Endothelial cell of umbilical vein (primary cell): ENCODE measurements at regions not wholly inside any gene's neighbourhood (a gene's known extent, or its start where the extent isn't known, plus 50 kb on each side); places are given as distances from the start of the nearest gene placed in this dataset.

Experiments
- BruUV-seq: library from RNA; stranded (reverse); fragments of 400-500 nt; replicated peaks from 2 replicates; lab custom pipeline; 2021; lab: Mats Ljungman, UMichigan
- CTCF ChIA-PET: fragments of 300-600, 350-600 bp; sonication (Branson Sonifier 250); formaldehyde crosslinking; loops from one replicate; lab custom pipeline; 2021; ENCODE audit warnings: antibody characterized with exemption, inconsistent platforms; lab: Charles Lee
- POLR2A ChIA-PET: fragments of 300-600, 350-600 bp; sonication (Branson Sonifier 250); formaldehyde crosslinking; loops from one replicate; lab custom pipeline; 2021; ENCODE audit warnings: antibody characterized with exemption, inconsistent platforms; lab: Charles Lee
- DNase-seq: peaks from one replicate; pipeline ENCODE4 v3.0.0-alpha.2; 2011; ENCODE audit warnings: low read depth, low spot score
- FAIRE-seq: peaks from 2 replicates; lab custom pipeline; 2011; peaks lifted over from hg19 to GRCh38; lab: Jason Lieb, UNC
- H2AFZ ChIP-seq: 2 replicates; pipeline ENCODE4 v1.6.0; 2012; ENCODE audit warnings: low read depth, low read length, control low read depth, inconsistent platforms
- H3K27ac ChIP-seq: 2 replicates; pipeline ENCODE4 v1.5.1; 2011; ENCODE audit warnings: low read depth, mild to moderate bottlenecking, control low read depth, low read length, moderate library complexity; ENCODE audit not compliant: insufficient read depth
- H3K27me3 ChIP-seq, 2 experiments: 2 replicates each; pipeline versions ENCODE4 v1.6.0 to v1.6.1; 2011; ENCODE audit warnings: low read length in 2 of 2, mixed read lengths in 1 of 2; ENCODE audit not compliant: control insufficient read depth in 2 of 2, insufficient read depth in 2 of 2
- H3K36me3 ChIP-seq, 2 experiments: 2 replicates in 1 of 2; 3 replicates in 1 of 2; pipeline ENCODE4 v1.5.1; 2011; ENCODE audit warnings: low read length in 2 of 2, mild to moderate bottlenecking in 1 of 2, moderate library complexity in 1 of 2; ENCODE audit not compliant: control insufficient read depth in 2 of 2, insufficient read depth in 2 of 2; ENCODE audit errors: extremely low read depth in 1 of 2
- H3K4me1 ChIP-seq: 3 replicates; pipeline ENCODE4 v1.5.1; 2011; ENCODE audit warnings: mild to moderate bottlenecking, low read length; ENCODE audit not compliant: control insufficient read depth, insufficient read depth; ENCODE audit errors: extremely low read depth
- H3K4me2 ChIP-seq: 2 replicates; pipeline ENCODE4 v1.6.1; 2011; ENCODE audit warnings: low read length, control low read depth, mixed read lengths; ENCODE audit not compliant: insufficient read depth
- H3K4me3 ChIP-seq, 3 experiments: fragments of 200-600 bp in 1 of 3; sonication (generic), shearing (Covaris generic) in 1 of 3; replicated peaks in 1 of 3; 2 replicates each; pipeline ENCODE4 v1.5.1; 2011 to 2016; ENCODE audit warnings: control low read depth in 3 of 3, low read length in 3 of 3, mild to moderate bottlenecking in 2 of 3, inconsistent platforms in 1 of 3, low read depth in 1 of 3, moderate library complexity in 1 of 3; ENCODE audit not compliant: insufficient read depth in 1 of 3
- H3K79me2 ChIP-seq: 2 replicates; pipeline ENCODE4 v1.6.0; 2012; ENCODE audit warnings: low read length, inconsistent platforms; ENCODE audit not compliant: control insufficient read depth, insufficient read depth
- H3K9ac ChIP-seq: replicated peaks from 2 replicates; pipeline ENCODE3; 2011; ENCODE audit warnings: low read length, control low read depth; ENCODE audit not compliant: insufficient read depth; ENCODE audit errors: extremely low read depth
- H3K9me1 ChIP-seq: replicated peaks from 3 replicates; pipeline ENCODE4 v1.6.0; 2011; ENCODE audit warnings: mild to moderate bottlenecking, low read length; ENCODE audit not compliant: control insufficient read depth, insufficient read depth; ENCODE audit errors: extremely low read depth
- H3K9me3 ChIP-seq: replicated peaks from 2 replicates; pipeline ENCODE4 v1.5.1; 2012; ENCODE audit warnings: low read length, inconsistent platforms; ENCODE audit not compliant: control insufficient read depth, insufficient read depth
- H4K20me1 ChIP-seq: replicated peaks from 2 replicates; pipeline ENCODE3; 2011; ENCODE audit warnings: mild to moderate bottlenecking, low read length; ENCODE audit not compliant: control insufficient read depth, insufficient read depth; ENCODE audit errors: extremely low read depth
- EZH2 ChIP-seq: IDR thresholded peaks from 2 replicates; pipeline ENCODE4 v1.6.1; 2012; ENCODE audit warnings: borderline replicate concordance, low read depth, mild to moderate bottlenecking, moderate library complexity, low read length, inconsistent platforms; ENCODE audit not compliant: severe bottlenecking
- FOS ChIP-seq: IDR thresholded peaks from 2 replicates; pipeline ENCODE4 v1.6.1; 2011; ENCODE audit warnings: mild to moderate bottlenecking, low read length, moderate library complexity, borderline replicate concordance; ENCODE audit not compliant: insufficient read depth
- GATA2 ChIP-seq: IDR thresholded peaks from 2 replicates; pipeline ENCODE4 v1.7.0; 2011; ENCODE audit warnings: low read depth, mild to moderate bottlenecking, moderate library complexity, mixed read lengths, low read length; ENCODE audit not compliant: insufficient read length, insufficient read depth
- JUN ChIP-seq: IDR thresholded peaks from 2 replicates; pipeline ENCODE4 v1.6.1; 2011; ENCODE audit warnings: borderline replicate concordance, low read depth; ENCODE audit not compliant: insufficient read length, insufficient read depth
- MYC ChIP-seq: IDR thresholded peaks from one replicate; pipeline ENCODE4 v1.6.1; 2011; ENCODE audit warnings: mild to moderate bottlenecking, low read depth, low read length
- POLR2A ChIP-seq: IDR thresholded peaks from 2 replicates; pipeline ENCODE4 v1.6.1; 2012; ENCODE audit warnings: low read depth, mild to moderate bottlenecking, control low read depth, low read length
- POLR2AphosphoS5 ChIP-seq: IDR thresholded peaks from 2 replicates; pipeline ENCODE4 v1.6.1; 2012; ENCODE audit warnings: low read depth, mild to moderate bottlenecking, control low read depth, low read length, moderate library complexity; ENCODE audit not compliant: insufficient read depth
- dilution Hi-C: fragments of 300-500 bp; cut with MboI; formaldehyde crosslinking; loops from one replicate; pipeline ENCODE4 v1.15.0; 2019; ENCODE audit warnings: low sequenced_read_pairs; ENCODE audit not compliant: extremely low pct_ligation_motif_present
- intact Hi-C: fragments of 100-400 bp; cut with micrococcal nuclease; formaldehyde crosslinking; loops from one replicate; pipeline ENCODE4 v1.10.0; 2022
- TF ChIP-seq, protein P1 (sequence below), 2 donors: IDR thresholded peaks; 1 replicate in 1 of 2; 2 replicates in 1 of 2; pipeline ENCODE4 v1.5.1; 2011; ENCODE audit warnings: low read length in 2 of 2, mild to moderate bottlenecking in 2 of 2, moderate library complexity in 2 of 2, control low read depth in 1 of 2, inconsistent platforms in 1 of 2, low read depth in 1 of 2; ENCODE audit not compliant: insufficient read depth in 1 of 2; ENCODE audit errors: extremely low read depth in 1 of 2
- TF ChIP-seq, protein P2 (sequence below): IDR thresholded peaks from 2 replicates; pipeline ENCODE4 v1.6.1; 2011; ENCODE audit not compliant: insufficient read depth, insufficient read length

DNA sequence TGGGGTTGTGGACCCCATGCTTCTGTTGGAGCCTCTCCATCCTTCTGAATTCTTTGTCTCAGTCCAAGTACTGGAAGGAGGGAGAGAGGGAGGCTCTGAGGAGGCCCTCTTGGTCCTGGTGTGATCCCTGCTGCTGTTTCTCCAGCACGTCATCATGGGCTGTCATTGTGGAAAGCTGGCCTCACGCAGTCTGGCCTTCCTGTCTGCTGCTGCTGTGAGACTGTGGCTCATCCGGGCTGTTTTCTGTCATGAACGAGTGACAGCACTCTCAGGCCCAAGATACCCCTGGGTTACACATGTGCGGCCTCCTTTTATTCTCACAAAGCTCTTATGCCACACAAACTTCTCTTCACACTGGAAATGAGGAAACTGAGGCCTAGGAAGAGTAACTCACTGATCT, 499.3 kb downstream of the CCDC171 start:
- ChIA-PET POLR2A (no interaction called here), CTCF (interaction anchor here (2.2 kb wide), 1 partner anchor 13 kb away, joined by 7 read pairs; no protein-coding TSS in a partner anchor)
- Histone ChIP-seq H3K36me3 (no peaks in the 10 kb centered on the region), H4K20me1 (no peaks in the 10 kb centered on the region), H3K4me3 (no peak overlapping the region), H3K4me1 (peaks cover 2% of the 10 kb centered on the region), H2AFZ (no peak overlapping the region), H3K27ac (no peak overlapping the region), H3K9me3 (no peaks in the 10 kb centered on the region), H3K9me1 (no peaks in the 10 kb centered on the region), H3K4me2 (no peak overlapping the region), H3K27me3 (no peaks in the 10 kb centered on the region), H3K9ac (no peak overlapping the region), H3K79me2 (no peaks in the 10 kb centered on the region)
- BruUV-seq: no TSS peak
- DNase-seq (no peak), FAIRE-seq (no peak)
- TF ChIP-seq GATA2 (no peak), POLR2A (no peak), EZH2 (no peak), JUN (no peak)
- intact Hi-C loops: no loop called here
- dilution Hi-C loops: no loop called here

DNA sequence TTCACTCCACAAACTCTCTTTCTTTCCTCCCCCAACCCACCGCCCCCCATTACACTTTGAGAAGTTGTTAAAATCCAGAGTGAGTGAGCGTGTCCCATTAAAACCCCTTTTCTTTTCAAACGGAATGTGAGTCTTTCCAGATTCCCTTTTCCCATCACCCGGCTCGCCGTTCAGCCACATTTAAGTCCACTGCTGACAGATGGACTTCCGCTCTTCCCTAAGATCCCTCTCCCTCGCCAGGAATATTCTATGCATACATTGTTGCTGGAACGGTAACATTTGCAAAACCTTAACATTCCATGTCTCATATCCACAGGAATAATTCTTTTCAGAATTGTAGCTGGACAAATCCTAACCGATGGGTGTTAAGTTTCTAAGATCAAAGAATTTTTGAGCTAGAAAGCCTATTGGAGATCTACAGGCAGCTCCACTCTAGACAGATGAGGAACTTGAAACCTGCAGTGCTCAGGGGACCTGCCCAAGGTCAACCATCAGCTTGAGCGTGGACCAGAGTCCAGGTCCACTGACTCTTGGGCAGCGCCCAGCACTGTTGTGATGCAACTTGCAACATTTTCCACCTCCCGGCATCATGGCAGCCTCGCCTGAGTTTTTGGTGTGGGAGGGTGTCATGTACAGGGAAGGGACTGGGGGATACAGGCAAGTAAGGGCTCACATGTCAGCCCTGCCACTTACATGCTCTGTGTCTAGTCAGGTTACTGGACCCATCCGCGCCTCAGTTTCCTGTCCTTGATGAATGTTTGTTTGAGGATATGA, 500.1 kb downstream of the CCDC171 start:
- ChIA-PET CTCF (interaction anchor here (1.1 to 2.2 kb wide), 2 partner anchors 13 kb away, joined by 4 to 7 read pairs; no protein-coding TSS in a partner anchor), POLR2A (no interaction called here)
- H3K4me3 ChIP-seq: no peak overlapping the region
- no TSS peak for BruUV-seq
- H3K36me3 ChIP-seq: no peaks in the 10 kb centered on the region
- no peaks in the 10 kb centered on the region for H4K20me1 ChIP-seq
- dilution Hi-C loops: no loop called here
- no peak overlapping the region for H3K27ac ChIP-seq
- H3K79me2 ChIP-seq: no peaks in the 10 kb centered on the region
- H3K9me1 ChIP-seq: no peaks in the 10 kb centered on the region
- peaks cover 7% of the 10 kb centered on the region for H3K4me1 ChIP-seq
- FAIRE-seq (no peak), DNase-seq (no peak)
- H2AFZ ChIP-seq: no peak overlapping the region
- no peaks in the 10 kb centered on the region for H3K27me3 ChIP-seq
- no peak overlapping the region for H3K4me2 ChIP-seq
- H3K9ac ChIP-seq: no peak overlapping the region
- TF ChIP-seq GATA2 (no peak), MYC (no peak), EZH2 (no peak), JUN (no peak), FOS (no peak), POLR2A (no peak), POLR2AphosphoS5 (no peak)
- TF ChIP-seq, protein P1, sequence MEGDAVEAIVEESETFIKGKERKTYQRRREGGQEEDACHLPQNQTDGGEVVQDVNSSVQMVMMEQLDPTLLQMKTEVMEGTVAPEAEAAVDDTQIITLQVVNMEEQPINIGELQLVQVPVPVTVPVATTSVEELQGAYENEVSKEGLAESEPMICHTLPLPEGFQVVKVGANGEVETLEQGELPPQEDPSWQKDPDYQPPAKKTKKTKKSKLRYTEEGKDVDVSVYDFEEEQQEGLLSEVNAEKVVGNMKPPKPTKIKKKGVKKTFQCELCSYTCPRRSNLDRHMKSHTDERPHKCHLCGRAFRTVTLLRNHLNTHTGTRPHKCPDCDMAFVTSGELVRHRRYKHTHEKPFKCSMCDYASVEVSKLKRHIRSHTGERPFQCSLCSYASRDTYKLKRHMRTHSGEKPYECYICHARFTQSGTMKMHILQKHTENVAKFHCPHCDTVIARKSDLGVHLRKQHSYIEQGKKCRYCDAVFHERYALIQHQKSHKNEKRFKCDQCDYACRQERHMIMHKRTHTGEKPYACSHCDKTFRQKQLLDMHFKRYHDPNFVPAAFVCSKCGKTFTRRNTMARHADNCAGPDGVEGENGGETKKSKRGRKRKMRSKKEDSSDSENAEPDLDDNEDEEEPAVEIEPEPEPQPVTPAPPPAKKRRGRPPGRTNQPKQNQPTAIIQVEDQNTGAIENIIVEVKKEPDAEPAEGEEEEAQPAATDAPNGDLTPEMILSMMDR (IDR thresholded peaks at IDR 0.05; ENCODE audit: extremely low read depth in 1 of 2, insufficient read depth in 1 of 2, low read depth in 1 of 2, low read length in 2 of 2): no peak
- TF ChIP-seq, protein P2, sequence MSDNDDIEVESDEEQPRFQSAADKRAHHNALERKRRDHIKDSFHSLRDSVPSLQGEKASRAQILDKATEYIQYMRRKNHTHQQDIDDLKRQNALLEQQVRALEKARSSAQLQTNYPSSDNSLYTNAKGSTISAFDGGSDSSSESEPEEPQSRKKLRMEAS: no peak
- no peaks in the 10 kb centered on the region for H3K9me3 ChIP-seq
- intact Hi-C loops: no loop called here
